ENCODE measurements at regions not wholly inside any gene's neighbourhood (a gene's known extent, or its start where the extent isn't known, plus 50 kb on each side); places are given as distances from the start of the nearest gene placed in this dataset.

GRCh38 chr1:38719880-38720279 lies 139.7 kb downstream of the RRAGC start (continued):
- TF ChIP-seq, protein P1, sequence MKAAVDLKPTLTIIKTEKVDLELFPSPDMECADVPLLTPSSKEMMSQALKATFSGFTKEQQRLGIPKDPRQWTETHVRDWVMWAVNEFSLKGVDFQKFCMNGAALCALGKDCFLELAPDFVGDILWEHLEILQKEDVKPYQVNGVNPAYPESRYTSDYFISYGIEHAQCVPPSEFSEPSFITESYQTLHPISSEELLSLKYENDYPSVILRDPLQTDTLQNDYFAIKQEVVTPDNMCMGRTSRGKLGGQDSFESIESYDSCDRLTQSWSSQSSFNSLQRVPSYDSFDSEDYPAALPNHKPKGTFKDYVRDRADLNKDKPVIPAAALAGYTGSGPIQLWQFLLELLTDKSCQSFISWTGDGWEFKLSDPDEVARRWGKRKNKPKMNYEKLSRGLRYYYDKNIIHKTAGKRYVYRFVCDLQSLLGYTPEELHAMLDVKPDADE (IDR thresholded peaks at IDR 0.05) = no peak

GRCh38 chr1:38718031-38718430 lies 141.5 kb downstream of the RRAGC start:
- Histone ChIP-seq H3K27ac (ENCODE audit: low read depth) (no peak overlapping the region), H2AFZ (no peak overlapping the region), H3K79me2 (replicated peaks; ENCODE audit: insufficient read depth) (no peaks in the 10 kb centered on the region), H3F3A (replicated peaks; ENCODE audit: low read depth) (no peaks in the 10 kb centered on the region), H3K4me2 (no peak overlapping the region), H3K27me3 (ENCODE audit: insufficient read depth) (no peaks in the 10 kb centered on the region), H3K4me1 (ENCODE audit: insufficient read depth) (no peaks in the 10 kb centered on the region), H3K9me2 (ENCODE audit: insufficient read depth) (no peaks in the 10 kb centered on the region), H4K20me1 (replicated peaks; ENCODE audit: insufficient read depth) (no peaks in the 10 kb centered on the region), H3K36me3 (ENCODE audit: insufficient read depth) (no peaks in the 10 kb centered on the region), H3K4me3 (no peak overlapping the region)
- Mint-ChIP-seq H3K27me3 (ENCODE audit: insufficient read depth, low read depth, poor library complexity) (peaks cover 5% of the 10 kb centered on the region), H3K4me3 (no peak overlapping the region), H3K9me3 (no peaks in the 10 kb centered on the region; the same call in 2 of the 3 replicates), H3K36me3 (ENCODE audit: low read depth) (no peaks in the 10 kb centered on the region), H3K4me1 (no peaks in the 10 kb centered on the region), H3K27ac (no peak overlapping the region)
- ATAC-seq = no peak
- DNase-seq (ENCODE audit: low spot score) = no peak
- TF ChIP-seq POLR2AphosphoS5 (IDR thresholded peaks at IDR 0.05; ENCODE audit: low read depth) (no peak), JUNB (IDR thresholded peaks at IDR 0.05; ENCODE audit: unreplicated experiment) (no peak), EZH2phosphoT487 (IDR thresholded peaks at IDR 0.05; ENCODE audit: unreplicated experiment) (no peak), REST (IDR thresholded peaks at IDR 0.05; ENCODE audit: unreplicated experiment) (no peak), ZNF114 (CRISPR knock-in tag; IDR thresholded peaks at IDR 0.05) (no peak), EZH2 (IDR thresholded peaks at IDR 0.05; ENCODE audit: low read depth, unreplicated experiment) (no peak), NANOG (IDR thresholded peaks at IDR 0.05; ENCODE audit: borderline replicate concordance) (no peak), CREB1 (CRISPR knock-in tag; IDR thresholded peaks at IDR 0.05; ENCODE audit: low read depth) (no peak)
- TF ChIP-seq, protein P1 (IDR thresholded peaks at IDR 0.05) = no peak

All from GM23338 (cell line).